ENCODE measurements at regions not wholly inside any gene's neighbourhood (a gene's known extent, or its start where the extent isn't known, plus 50 kb on each side); places are given as distances from the start of the nearest gene placed in this dataset.

DNA sequence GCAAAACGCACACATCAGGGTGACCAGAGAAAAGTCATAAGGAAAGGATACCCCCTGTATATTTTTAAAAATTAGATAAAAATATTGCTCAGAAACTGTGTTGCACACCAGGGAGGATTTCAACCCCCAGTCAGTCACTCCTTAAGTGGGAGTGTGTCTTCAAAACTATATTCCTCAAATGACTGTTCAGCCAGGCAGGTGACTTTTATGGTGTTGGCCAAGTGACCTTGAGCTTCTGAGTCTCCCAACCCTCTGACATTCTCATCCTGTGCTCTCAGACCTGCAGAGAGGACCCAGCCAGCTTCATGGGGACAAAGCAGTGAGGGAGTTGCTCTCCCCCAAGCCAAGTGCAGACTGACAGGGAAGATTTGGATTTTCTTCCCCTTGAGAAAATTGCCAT is 311.9 kb upstream of the JARID2 start:
- Histone ChIP-seq H3K4me3 (ENCODE audit: low read depth, low read length) (no peak overlapping the region), H3K36me3 (ENCODE audit: control insufficient read depth, insufficient read depth, low read length) (no peaks in the 10 kb centered on the region), H3K27me3 (ENCODE audit: control insufficient read depth, insufficient read depth, low read length) (no peaks in the 10 kb centered on the region)
- DNase-seq (ENCODE audit: low read depth): no peak
- TF ChIP-seq, protein P1, sequence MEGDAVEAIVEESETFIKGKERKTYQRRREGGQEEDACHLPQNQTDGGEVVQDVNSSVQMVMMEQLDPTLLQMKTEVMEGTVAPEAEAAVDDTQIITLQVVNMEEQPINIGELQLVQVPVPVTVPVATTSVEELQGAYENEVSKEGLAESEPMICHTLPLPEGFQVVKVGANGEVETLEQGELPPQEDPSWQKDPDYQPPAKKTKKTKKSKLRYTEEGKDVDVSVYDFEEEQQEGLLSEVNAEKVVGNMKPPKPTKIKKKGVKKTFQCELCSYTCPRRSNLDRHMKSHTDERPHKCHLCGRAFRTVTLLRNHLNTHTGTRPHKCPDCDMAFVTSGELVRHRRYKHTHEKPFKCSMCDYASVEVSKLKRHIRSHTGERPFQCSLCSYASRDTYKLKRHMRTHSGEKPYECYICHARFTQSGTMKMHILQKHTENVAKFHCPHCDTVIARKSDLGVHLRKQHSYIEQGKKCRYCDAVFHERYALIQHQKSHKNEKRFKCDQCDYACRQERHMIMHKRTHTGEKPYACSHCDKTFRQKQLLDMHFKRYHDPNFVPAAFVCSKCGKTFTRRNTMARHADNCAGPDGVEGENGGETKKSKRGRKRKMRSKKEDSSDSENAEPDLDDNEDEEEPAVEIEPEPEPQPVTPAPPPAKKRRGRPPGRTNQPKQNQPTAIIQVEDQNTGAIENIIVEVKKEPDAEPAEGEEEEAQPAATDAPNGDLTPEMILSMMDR (IDR thresholded peaks at IDR 0.05; ENCODE audit: insufficient read depth, low read length, poor library complexity, severe bottlenecking): no peak

DNA sequence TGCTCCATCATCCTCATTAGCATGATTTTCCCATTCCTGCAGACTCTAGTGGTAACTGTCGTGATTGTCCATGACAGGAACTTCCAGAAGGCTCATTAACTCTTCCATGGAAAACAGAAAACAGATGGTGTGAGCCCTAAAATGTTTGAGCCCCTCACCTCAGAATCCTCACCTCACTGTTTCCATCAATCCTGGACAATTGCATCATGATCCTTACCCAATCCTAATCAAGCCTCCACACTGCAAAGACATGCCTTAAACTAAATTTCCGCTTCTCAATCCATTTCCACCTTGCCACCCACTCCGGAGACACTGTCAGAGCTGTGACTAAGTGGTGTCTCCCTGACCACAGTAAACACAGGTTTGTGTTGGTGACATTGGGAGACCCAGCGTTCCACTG is 311.0 kb upstream of the JARID2 start:
- TF ChIP-seq, protein P1 (IDR thresholded peaks at IDR 0.05; ENCODE audit: insufficient read depth, low read length, poor library complexity, severe bottlenecking): no peak
- Histone ChIP-seq H3K4me3 (ENCODE audit: low read depth, low read length) (no peak overlapping the region), H3K27me3 (ENCODE audit: control insufficient read depth, insufficient read depth, low read length) (no peaks in the 10 kb centered on the region), H3K36me3 (ENCODE audit: control insufficient read depth, insufficient read depth, low read length) (no peaks in the 10 kb centered on the region)
- no peak for DNase-seq (ENCODE audit: low read depth)

DNA sequence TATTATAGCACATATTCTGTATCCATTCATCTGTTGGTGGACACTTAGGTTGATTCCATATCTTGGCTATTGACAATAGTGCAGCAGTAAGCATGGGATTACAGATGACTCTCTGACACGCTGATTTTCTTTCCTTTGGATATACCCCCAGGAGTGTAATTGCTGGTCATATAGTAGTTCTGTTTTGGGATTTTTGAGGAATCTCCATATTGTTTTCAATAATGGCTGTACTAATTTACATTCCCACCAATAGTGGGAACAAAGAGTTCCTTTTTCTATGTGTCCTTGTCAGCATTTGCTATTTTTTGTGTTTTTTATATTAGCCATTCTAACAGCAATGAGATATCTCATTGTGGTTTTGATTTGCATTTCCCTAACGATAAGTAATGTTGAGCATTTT is 309.0 kb upstream of the JARID2 start:
- Histone ChIP-seq H3K27me3 (ENCODE audit: control insufficient read depth, insufficient read depth, low read length) (no peaks in the 10 kb centered on the region), H3K4me3 (ENCODE audit: low read depth, low read length) (no peak overlapping the region), H3K36me3 (ENCODE audit: control insufficient read depth, insufficient read depth, low read length) (no peaks in the 10 kb centered on the region)
- TF ChIP-seq, protein P1 (IDR thresholded peaks at IDR 0.05; ENCODE audit: insufficient read depth, low read length, poor library complexity, severe bottlenecking): no peak
- DNase-seq (ENCODE audit: low read depth): no peak

DNA sequence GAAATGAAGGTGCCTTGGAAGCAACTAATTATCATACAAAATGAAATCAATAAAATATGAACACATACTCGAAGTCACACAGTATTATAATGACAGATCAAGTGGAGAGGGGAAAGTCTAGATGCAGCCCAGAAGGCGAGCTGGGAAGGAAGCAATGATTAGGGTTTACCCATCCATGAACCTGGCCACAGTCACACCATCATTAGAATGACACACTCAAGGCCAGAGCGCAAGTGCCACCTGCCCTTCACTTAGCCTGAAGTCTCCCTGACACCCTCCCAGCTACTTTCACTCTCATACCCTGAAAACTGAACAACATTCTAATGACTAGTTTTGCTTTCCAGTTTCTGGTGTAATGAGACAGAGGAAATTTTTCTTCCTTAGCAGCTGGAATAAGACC is 302.8 kb upstream of the JARID2 start:
- no peak for DNase-seq (ENCODE audit: low read depth)
- Histone ChIP-seq H3K4me3 (ENCODE audit: low read depth, low read length) (no peak overlapping the region), H3K36me3 (ENCODE audit: control insufficient read depth, insufficient read depth, low read length) (no peaks in the 10 kb centered on the region), H3K27me3 (ENCODE audit: control insufficient read depth, insufficient read depth, low read length) (no peaks in the 10 kb centered on the region)
- TF ChIP-seq, protein P1 (IDR thresholded peaks at IDR 0.05; ENCODE audit: insufficient read depth, low read length, poor library complexity, severe bottlenecking): no peak

DNA sequence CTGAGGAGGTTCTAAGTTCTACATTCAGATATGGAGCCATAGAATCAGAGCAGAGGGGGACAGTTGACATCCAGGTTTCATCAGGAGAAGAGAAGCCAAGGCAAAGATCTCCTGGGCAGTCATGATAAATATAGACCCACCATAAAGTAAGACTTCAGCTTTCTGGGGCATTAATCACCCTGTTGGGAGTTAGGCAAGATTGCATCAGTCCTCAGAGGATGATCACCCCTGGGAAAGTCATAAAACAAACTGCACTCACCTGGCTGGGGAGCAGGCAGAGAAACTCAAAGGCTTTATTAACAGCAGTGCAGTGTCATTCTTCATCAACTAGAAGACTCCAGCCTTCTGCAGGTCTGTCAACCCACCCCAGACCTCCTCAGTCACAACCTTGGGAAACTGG is 301.3 kb upstream of the JARID2 start:
- no peaks in the 10 kb centered on the region for H3K36me3 ChIP-seq (ENCODE audit: control insufficient read depth, insufficient read depth, low read length)
- DNase-seq (ENCODE audit: low read depth): no peak
- H3K27me3 ChIP-seq (ENCODE audit: control insufficient read depth, insufficient read depth, low read length): no peaks in the 10 kb centered on the region
- TF ChIP-seq, protein P1 (IDR thresholded peaks at IDR 0.05; ENCODE audit: insufficient read depth, low read length, poor library complexity, severe bottlenecking): no peak
- H3K4me3 ChIP-seq (ENCODE audit: low read depth, low read length): no peak overlapping the region

DNA sequence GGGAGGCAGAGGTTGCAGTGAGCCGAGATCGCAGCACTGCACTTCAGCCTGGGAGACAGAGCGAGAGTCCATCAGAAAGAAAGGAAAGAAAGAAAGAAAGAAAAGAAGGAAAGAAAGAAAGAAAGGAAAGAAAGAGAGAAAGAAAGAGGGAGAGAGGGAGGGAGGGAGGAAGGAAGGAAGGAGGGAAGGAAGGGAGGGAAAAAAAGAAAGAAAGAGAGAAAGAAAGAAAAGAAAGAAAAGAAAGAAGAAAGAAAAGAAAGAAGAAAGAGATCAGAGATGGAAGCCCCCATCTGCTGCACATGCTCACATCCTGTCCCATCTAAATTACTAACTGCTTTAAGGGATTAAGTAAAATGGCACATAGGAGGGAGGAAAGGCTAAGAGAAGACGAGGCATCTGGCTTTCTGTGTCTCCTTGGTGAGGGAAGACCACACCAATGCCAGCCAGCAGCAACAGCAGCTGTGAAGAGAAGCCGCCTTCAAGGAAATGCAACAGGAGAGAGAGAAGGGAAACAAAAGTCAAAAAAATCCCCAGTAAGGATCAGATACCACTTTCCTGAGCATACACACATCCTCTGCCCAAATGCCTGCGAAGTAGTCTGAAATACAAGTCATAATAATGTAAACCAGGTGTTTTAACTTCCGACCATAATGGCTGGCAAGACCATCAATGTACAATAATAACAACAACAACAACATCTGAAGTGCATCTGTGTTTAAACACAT is 300.2 kb upstream of the JARID2 start:
- H3K36me3 ChIP-seq (ENCODE audit: control insufficient read depth, insufficient read depth, low read length): no peaks in the 10 kb centered on the region
- no peak for DNase-seq (ENCODE audit: low read depth)
- H3K27me3 ChIP-seq (ENCODE audit: control insufficient read depth, insufficient read depth, low read length): no peaks in the 10 kb centered on the region
- no peak overlapping the region for H3K4me3 ChIP-seq (ENCODE audit: low read depth, low read length)
- TF ChIP-seq, protein P1 (IDR thresholded peaks at IDR 0.05; ENCODE audit: insufficient read depth, low read length, poor library complexity, severe bottlenecking): no peak
